Muscle of leg (tissue), 3 donors: ENCODE measurements at regions not wholly inside any gene's neighbourhood (a gene's known extent, or its start where the extent isn't known, plus 50 kb on each side); places are given as distances from the start of the nearest gene placed in this dataset.
A peak's percentile ranks its signal among the peaks of the same experiment; 100 is the strongest.

Experiments used
- DNase-seq: peaks from one replicate; pipeline ENCODE4 v3.0.0; 2013
- H3K27ac ChIP-seq: one replicate; pipeline ENCODE4 v1.5.1; 2013; ENCODE audit warnings: mild to moderate bottlenecking, low read length, control low read depth
- H3K27me3 ChIP-seq: one replicate; pipeline ENCODE4 v1.6.1; 2013; ENCODE audit warnings: low read length; ENCODE audit not compliant: control insufficient read depth, insufficient read depth
- H3K36me3 ChIP-seq: one replicate; pipeline ENCODE4 v1.6.1; 2013; ENCODE audit warnings: low read length; ENCODE audit not compliant: control insufficient read depth, insufficient read depth
- H3K4me1 ChIP-seq: one replicate; pipeline ENCODE4 v1.6.1; 2013; ENCODE audit warnings: low read length; ENCODE audit not compliant: control insufficient read depth, insufficient read depth
- H3K4me3 ChIP-seq: one replicate; pipeline ENCODE4 v1.5.1; 2013; ENCODE audit warnings: low read length, control low read depth
- H3K9me3 ChIP-seq: replicated peaks from 2 replicates; pipeline ENCODE4 v1.6.1; 2013; ENCODE audit warnings: low read depth, low read length; ENCODE audit not compliant: control insufficient read depth
- WGBS: methylation state at CpG from one replicate; pipeline ENCODE4 v1.1.5; 2013; ENCODE audit warnings: missing lambda C conversion rate; ENCODE audit not compliant: insufficient coverage; 5-methylcytosine and 5-hydroxymethylcytosine counted together

DNA sequence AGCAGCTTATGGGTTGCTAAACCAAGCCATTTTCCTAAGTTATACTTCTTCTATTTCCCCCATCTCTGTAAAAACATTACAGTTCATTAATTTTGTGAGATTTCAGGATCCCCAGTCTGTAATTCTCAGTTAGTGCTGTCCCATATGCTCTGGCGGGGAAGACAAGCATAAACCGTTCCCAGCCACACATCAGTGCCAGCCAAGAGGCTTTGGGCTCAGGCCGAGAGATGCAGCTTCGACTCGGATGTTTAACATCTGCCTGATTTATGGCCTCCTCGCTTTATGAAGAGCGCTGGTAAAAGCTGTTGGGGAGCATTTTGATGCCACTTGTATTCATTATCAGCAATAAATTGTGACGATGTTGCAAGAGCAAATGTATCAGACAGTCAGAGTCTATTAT, 349.1 kb upstream of the CCDC196 start:
- no peak overlapping the region for H3K27ac ChIP-seq
- WGBS: 35% methylated on average over 5 of the region's 8 CpGs
- peak; percentile 43 for DNase-seq

DNA sequence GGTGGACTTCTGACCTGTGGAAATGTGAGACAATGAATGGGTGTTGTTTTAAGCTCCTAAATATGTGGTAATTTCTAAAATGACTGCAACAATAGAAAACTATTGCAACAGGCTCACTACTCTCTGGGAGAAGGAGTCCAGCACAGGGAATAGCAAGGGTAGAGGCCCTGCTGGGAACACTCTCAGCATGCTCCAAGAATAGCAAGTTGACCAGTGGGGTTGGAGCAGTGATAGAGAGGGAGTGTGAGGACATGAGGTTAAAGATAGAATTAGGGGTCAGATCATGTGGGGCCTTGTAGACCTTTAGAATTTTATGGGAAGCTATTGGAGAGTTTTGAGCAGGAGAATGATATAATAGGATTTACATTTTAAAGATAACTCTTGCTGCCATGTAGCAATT, 346.7 kb upstream of the CCDC196 start:
- H3K9me3 ChIP-seq: no peaks in the 10 kb centered on the region
- H3K27me3 ChIP-seq: no peaks in the 10 kb centered on the region
- H3K4me1 ChIP-seq: no peaks in the 10 kb centered on the region
- DNase-seq: no peak
- H3K27ac ChIP-seq: no peak overlapping the region
- H3K36me3 ChIP-seq: no peaks in the 10 kb centered on the region
- no peak overlapping the region for H3K4me3 ChIP-seq

More for the DNA sequence above, 349.1 kb upstream of the CCDC196 start:
- Histone ChIP-seq H3K9me3 (no peaks in the 10 kb centered on the region), H3K4me3 (no peak overlapping the region), H3K36me3 (no peaks in the 10 kb centered on the region), H3K4me1 (peaks cover 3% of the 10 kb centered on the region), H3K27me3 (no peaks in the 10 kb centered on the region)

DNA sequence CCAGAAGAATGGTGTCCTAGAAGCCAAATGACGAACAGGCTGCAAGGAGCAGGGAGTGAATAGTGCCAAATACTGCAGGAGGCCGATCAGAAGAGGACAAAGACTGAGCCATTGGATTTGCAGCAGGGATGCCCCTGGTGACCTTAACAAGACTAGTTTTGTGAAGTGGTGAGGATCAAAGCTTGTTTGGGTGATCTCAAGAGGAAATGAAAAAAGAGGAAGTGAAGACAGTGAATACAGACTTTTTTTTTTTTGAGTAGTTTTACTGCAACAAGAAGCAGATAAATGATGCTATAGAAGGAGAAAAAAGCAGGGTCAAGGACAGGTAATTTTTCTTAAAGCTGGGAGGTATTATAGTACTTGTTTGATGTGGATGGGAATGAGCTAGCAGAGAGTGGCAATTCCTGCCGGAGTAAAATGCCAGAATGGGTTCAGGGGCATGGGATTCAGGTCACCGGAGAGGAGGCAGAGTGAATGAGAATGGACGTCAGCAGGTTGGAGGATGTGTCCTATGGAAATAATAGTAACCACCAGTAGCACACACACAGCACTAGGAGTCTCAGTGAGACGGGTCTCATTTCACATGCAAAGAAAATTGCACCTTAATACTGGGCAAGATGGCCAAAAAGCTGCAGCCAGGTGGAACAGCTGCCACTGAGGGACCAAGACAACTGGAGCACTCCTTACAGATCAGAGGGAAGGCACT, 345.8 kb upstream of the CCDC196 start:
- 66% methylated on average over 3 of the region's 6 CpGs for WGBS
- no peak overlapping the region for H3K27ac ChIP-seq
- H3K36me3 ChIP-seq: no peaks in the 10 kb centered on the region
- no peak overlapping the region for H3K4me3 ChIP-seq
- H3K4me1 ChIP-seq: no peaks in the 10 kb centered on the region
- H3K27me3 ChIP-seq: no peaks in the 10 kb centered on the region
- H3K9me3 ChIP-seq: no peaks in the 10 kb centered on the region
- DNase-seq: no peak

DNA sequence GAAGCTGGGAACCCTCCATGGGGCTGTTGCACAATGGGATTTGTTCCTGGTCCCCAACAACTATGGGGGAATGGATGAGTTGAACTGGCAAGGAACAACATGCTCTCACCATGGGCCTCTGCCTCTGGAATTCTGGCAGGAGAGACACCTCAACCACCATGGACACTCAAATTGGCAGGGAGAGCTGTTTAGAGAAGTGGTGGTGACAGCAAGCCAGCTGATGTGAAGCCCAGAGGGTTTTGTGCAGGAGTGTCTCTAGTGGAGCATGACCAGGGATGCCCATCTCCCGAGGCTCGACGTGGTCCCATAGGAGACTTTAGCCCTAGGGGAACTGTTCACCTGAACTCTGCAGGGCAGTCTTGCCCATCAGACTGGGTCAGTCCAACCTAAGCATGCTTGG, 345.2 kb upstream of the CCDC196 start:
- H3K4me1 ChIP-seq: no peaks in the 10 kb centered on the region
- no peak overlapping the region for H3K4me3 ChIP-seq
- DNase-seq: no peak
- no peak overlapping the region for H3K27ac ChIP-seq
- H3K9me3 ChIP-seq: no peaks in the 10 kb centered on the region
- WGBS: 82% methylated on average over 3 of the region's 3 CpGs
- H3K27me3 ChIP-seq: no peaks in the 10 kb centered on the region
- no peaks in the 10 kb centered on the region for H3K36me3 ChIP-seq

DNA sequence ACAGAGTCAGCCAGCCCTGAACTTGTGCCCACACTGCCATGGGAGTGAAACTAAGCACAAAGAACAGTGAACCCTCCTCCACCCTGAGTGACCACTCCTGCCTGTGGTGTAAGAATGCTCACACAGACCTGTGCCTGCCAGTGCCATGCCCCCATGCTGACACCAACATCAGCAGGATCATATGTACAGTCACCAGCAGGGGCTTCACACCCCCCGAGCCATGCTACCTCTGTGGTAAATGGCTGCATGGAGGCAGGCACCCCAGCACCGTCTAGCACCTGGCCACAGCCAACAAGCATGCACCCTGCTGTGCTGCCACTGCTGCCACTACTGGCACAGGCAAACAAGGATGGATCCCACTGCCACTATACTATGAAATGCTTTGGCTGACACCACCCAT, 344.4 kb upstream of the CCDC196 start:
- Histone ChIP-seq H3K27me3 (no peaks in the 10 kb centered on the region), H3K27ac (no peak overlapping the region), H3K4me3 (no peak overlapping the region), H3K9me3 (no peaks in the 10 kb centered on the region), H3K4me1 (no peaks in the 10 kb centered on the region), H3K36me3 (no peaks in the 10 kb centered on the region)
- no peak for DNase-seq
- WGBS: 63% methylated on average over 2 of the region's 2 CpGs

DNA sequence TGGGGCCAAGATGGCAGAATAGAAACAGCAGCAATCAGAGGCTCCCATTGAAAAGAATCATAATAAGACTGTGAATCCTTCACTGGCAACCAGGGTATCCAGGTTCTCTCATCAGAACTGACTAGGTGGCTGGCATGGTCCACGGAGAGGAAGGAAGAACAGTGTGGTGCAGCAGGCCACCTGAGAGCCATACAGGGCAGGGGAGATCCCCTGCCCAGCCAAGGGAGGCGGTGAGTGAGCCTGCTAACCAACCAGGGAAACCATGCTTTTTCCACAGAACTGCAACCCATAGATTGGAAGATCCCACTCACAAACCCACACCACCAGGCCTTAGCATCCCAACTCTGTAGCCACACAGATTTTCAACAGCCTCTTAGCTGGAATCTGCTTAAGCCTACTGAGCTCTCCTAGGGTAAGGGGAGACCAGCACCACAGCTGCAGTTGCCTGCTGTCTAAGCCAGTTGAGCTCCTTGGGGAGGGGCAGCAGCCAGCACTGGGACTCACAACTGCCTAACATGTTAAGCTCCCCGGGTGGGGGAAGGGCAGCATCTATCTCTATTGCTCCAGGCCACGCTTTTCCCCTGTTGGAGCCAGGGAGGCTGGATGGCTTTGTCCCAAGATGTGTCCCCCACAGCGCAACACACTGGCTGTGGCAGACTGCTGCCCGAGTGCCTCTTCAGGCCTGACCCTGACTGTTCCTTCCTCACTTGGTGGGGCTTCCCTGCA, 342.6 kb upstream of the CCDC196 start:
- no peak for DNase-seq
- no peaks in the 10 kb centered on the region for H3K4me1 ChIP-seq
- no peak overlapping the region for H3K27ac ChIP-seq
- H3K36me3 ChIP-seq: no peaks in the 10 kb centered on the region
- no peaks in the 10 kb centered on the region for H3K9me3 ChIP-seq
- no peak overlapping the region for H3K4me3 ChIP-seq
- no peaks in the 10 kb centered on the region for H3K27me3 ChIP-seq
- WGBS: 77% methylated on average over 5 of the region's 6 CpGs

DNA sequence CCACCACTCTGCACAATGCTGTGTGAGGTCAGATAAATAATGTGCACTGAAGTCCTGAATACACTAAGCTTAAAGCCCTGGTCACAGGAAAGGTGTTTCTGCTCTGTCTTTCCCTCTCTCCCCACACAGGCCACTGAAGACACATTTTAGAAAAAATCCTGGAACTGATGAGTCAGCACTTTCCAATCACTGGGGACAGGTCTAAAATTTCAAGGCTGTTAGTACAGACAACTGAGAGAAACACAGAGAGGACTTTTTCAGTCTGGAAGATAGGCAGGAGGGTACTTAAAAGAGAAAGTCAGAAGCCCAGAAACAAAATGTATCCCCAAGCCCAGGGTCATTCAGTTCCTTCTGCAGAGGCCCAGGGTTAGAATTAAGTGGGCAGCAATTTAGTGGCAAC, 333.9 kb upstream of the CCDC196 start:
- no peaks in the 10 kb centered on the region for H3K27me3 ChIP-seq
- peaks cover 3% of the 10 kb centered on the region for H3K4me1 ChIP-seq
- H3K36me3 ChIP-seq: no peaks in the 10 kb centered on the region
- no peak overlapping the region for H3K27ac ChIP-seq
- H3K9me3 ChIP-seq: no peaks in the 10 kb centered on the region
- peak; percentile 33 for DNase-seq
- no peak overlapping the region for H3K4me3 ChIP-seq

DNA sequence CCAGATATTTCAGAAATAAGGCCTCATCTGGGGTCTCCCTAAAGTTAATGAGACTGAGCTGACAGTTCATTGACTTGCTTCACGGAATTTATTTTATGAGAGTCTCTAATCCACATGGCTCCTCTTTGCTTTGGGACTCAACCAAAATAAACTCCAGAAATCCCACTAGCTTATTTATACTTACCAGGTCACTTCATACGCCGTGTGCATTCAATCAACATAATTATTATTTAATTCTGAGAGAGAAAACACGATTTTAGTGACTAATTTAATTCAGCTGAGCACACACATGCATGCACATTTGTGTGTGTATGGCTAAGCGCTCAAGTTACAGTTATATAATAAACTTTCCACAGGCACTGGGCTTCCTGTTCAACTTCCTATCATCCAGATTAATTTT, 333.4 kb upstream of the CCDC196 start:
- Histone ChIP-seq H3K4me3 (no peak overlapping the region), H3K27ac (no peak overlapping the region), H3K9me3 (no peaks in the 10 kb centered on the region), H3K4me1 (peaks cover 3% of the 10 kb centered on the region), H3K36me3 (no peaks in the 10 kb centered on the region), H3K27me3 (no peaks in the 10 kb centered on the region)
- DNase-seq: peak; percentile 37
- 33% methylated on average over 1 of the region's 5 CpGs for WGBS

DNA sequence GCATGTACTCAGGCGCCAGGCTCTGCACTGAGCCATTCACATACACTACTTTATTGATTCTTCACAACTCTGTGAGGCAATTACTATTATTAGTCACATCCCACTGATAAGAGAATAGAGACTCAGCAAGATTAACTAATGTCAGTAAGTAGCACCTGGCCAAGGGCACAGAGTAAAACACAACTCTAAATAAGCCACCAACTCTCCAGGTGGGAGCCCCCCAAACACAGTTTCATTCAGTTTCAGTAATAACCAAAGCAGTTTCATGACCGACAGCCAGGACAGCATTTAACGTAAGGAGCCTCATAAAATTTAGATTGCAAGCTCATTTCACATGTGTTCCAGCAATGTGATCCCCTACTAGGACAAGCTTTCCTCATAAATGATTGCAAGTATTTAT, 323.1 kb upstream of the CCDC196 start:
- H3K4me1 ChIP-seq: no peaks in the 10 kb centered on the region
- WGBS: 33% methylated on average over 3 of the region's 3 CpGs
- no peaks in the 10 kb centered on the region for H3K9me3 ChIP-seq
- no peak for DNase-seq
- no peak overlapping the region for H3K4me3 ChIP-seq
- H3K36me3 ChIP-seq: no peaks in the 10 kb centered on the region
- no peaks in the 10 kb centered on the region for H3K27me3 ChIP-seq
- no peak overlapping the region for H3K27ac ChIP-seq

DNA sequence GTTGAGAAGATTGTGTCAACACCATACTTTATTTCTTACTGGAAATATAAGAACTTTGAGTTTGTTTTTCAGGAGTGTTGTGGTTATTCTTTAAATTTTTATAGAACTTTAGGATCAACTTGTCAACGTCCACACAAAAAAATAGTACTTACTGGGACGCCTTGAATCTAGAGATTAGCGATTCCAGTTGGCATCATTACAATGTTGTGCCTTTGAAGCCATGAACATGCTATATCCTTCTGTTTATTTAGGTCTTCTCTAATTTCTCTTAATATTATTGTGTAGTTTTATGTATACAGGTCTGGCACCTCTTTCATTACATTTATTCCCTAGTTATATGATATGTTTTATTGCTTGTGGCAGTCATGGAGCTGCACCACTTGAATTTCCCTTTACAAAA, 320.8 kb upstream of the CCDC196 start:
- no peak for DNase-seq
- Histone ChIP-seq H3K9me3 (no peaks in the 10 kb centered on the region), H3K27me3 (no peaks in the 10 kb centered on the region), H3K4me1 (no peaks in the 10 kb centered on the region), H3K27ac (no peak overlapping the region), H3K36me3 (no peaks in the 10 kb centered on the region), H3K4me3 (no peak overlapping the region)
- WGBS: no CpG with 5 or more reads among the region's 3 CpGs
